ENCODE measurements at regions not wholly inside any gene's neighbourhood (a gene's known extent, or its start where the extent isn't known, plus 50 kb on each side); places are given as distances from the start of the nearest gene placed in this dataset.

GRCh38 chr7:121669144-121669543, 203.8 kb upstream of the PTPRZ1 start:
- Histone ChIP-seq H3K27ac (ENCODE audit: low read length) (no peak overlapping the region), H3K27me3 (ENCODE audit: control insufficient read depth, insufficient read depth, low read length) (no peaks in the 10 kb centered on the region), H3K36me3 (ENCODE audit: control insufficient read depth, insufficient read depth, low read length) (no peaks in the 10 kb centered on the region), H3K4me3 (ENCODE audit: low read depth in 2 of 2, low read length in 2 of 2) (no peak overlapping the region), H3K4me1 (ENCODE audit: control insufficient read depth, insufficient read depth, low read length) (no peaks in the 10 kb centered on the region), H3K9me3 (ENCODE audit: control insufficient read depth, insufficient read depth, low read depth, low read length) (peaks cover 5% of the 10 kb centered on the region; the same call in 1 of the 2 replicates)
- POLR2A ChIA-PET: no interaction called here
- intact Hi-C loops (cut with micrococcal nuclease; ENCODE audit: unreplicated experiment) (no loop called here), in situ Hi-C loops (cut with HindIII; ENCODE audit: low pct_unique_long_range_greater_than_20kb, low sequenced_read_pairs) (no loop called here)
- no TSS peak for BruUV-seq (replicated peaks)
- DNase-seq (ENCODE audit: low read depth, low spot score) (no peak), ATAC-seq (no peak)
- CTCF ChIA-PET: no interaction called here
- TF ChIP-seq POLR2AphosphoS5 (IDR thresholded peaks at IDR 0.05; ENCODE audit: low read depth, low read length): no peak
- TF ChIP-seq SIN3A (IDR thresholded peaks at IDR 0.05; ENCODE audit: borderline replicate concordance, insufficient read depth, low read depth, low read length): no peak
- TF ChIP-seq CTCF (IDR thresholded peaks at IDR 0.05): no peak
- TF ChIP-seq REST (IDR thresholded peaks at IDR 0.05; ENCODE audit: insufficient read depth in 1 of 2, low read depth in 2 of 2, low read length in 1 of 2): no peak
- no peak for TF ChIP-seq TCF7L2 (IDR thresholded peaks at IDR 0.05; ENCODE audit: low read depth, low read length)

- no peaks in the 10 kb centered on the region for H3K4me1 ChIP-seq (ENCODE audit: control insufficient read depth, insufficient read depth, low read length)
- H3K9me3 ChIP-seq (ENCODE audit: control insufficient read depth, insufficient read depth, low read depth, low read length): peaks cover 5% of the 10 kb centered on the region; the same call in 1 of the 2 replicates
- H3K36me3 ChIP-seq (ENCODE audit: control insufficient read depth, insufficient read depth, low read length): no peaks in the 10 kb centered on the region
- DNase-seq (ENCODE audit: low read depth, low spot score) (no peak), ATAC-seq (no peak)
- intact Hi-C loops (cut with micrococcal nuclease; ENCODE audit: unreplicated experiment): no loop called here
- BruUV-seq (replicated peaks): no TSS peak
- POLR2A ChIA-PET: no interaction called here
- in situ Hi-C loops (cut with HindIII; ENCODE audit: low pct_unique_long_range_greater_than_20kb, low sequenced_read_pairs): no loop called here
- no peak overlapping the region for H3K4me3 ChIP-seq (ENCODE audit: low read depth in 2 of 2, low read length in 2 of 2)
- CTCF ChIA-PET: no interaction called here
- no peak overlapping the region for H3K27ac ChIP-seq (ENCODE audit: low read length)
- no peaks in the 10 kb centered on the region for H3K27me3 ChIP-seq (ENCODE audit: control insufficient read depth, insufficient read depth, low read length)
- TF ChIP-seq SIN3A (IDR thresholded peaks at IDR 0.05; ENCODE audit: borderline replicate concordance, insufficient read depth, low read depth, low read length) (no peak), POLR2AphosphoS5 (IDR thresholded peaks at IDR 0.05; ENCODE audit: low read depth, low read length) (no peak), CTCF (IDR thresholded peaks at IDR 0.05) (no peak), TCF7L2 (IDR thresholded peaks at IDR 0.05; ENCODE audit: low read depth, low read length) (no peak), REST (IDR thresholded peaks at IDR 0.05; ENCODE audit: insufficient read depth in 1 of 2, low read depth in 2 of 2, low read length in 1 of 2) (no peak)
Observed at GRCh38 chr7:121666306-121666705, 206.7 kb upstream of the PTPRZ1 start.
